Naive thymus-derived CD4-positive, alpha-beta T cell (primary cell): ENCODE measurements at regions not wholly inside any gene's neighbourhood (a gene's known extent, or its start where the extent isn't known, plus 50 kb on each side); places are given as distances from the start of the nearest gene placed in this dataset.

ENCODE experiments used
- ATAC-seq: fragments of 150-1000 bp; cut with Tn5 transposase; 2 replicates; pipeline ENCODE4 v1.10.0; 2021; ENCODE audit warnings: mild to moderate bottlenecking, moderate library complexity
- CTCF ChIA-PET: fragments of 350-600 bp; sonication (Branson Sonifier 250); formaldehyde crosslinking; loops from one replicate; lab custom pipeline; 2021; ENCODE audit warnings: antibody characterized with exemption; lab: Charles Lee
- POLR2A ChIA-PET: fragments of 350-600 bp; sonication (Branson Sonifier 250); formaldehyde crosslinking; loops from one replicate; lab custom pipeline; 2021; ENCODE audit warnings: antibody characterized with exemption, inconsistent platforms; lab: Charles Lee
- DNase-seq, 9 donors: peaks; one replicate each; pipeline versions ENCODE4 v3.0.0 to v3.0.0-alpha.2; 2020 to 2022; ENCODE audit warnings: mixed read lengths in 1 of 9
- H3K27ac ChIP-seq: one replicate; pipeline ENCODE4 v1.7.0; 2013; ENCODE audit warnings: mild to moderate bottlenecking, low read depth, low read length, moderate library complexity
- H3K27me3 ChIP-seq, 2 donors: one replicate each; pipeline ENCODE4 v1.7.0; 2013; ENCODE audit warnings: low read length in 2 of 2, mild to moderate bottlenecking in 2 of 2, moderate library complexity in 2 of 2; ENCODE audit not compliant: control insufficient read depth in 2 of 2, insufficient read depth in 2 of 2
- H3K36me3 ChIP-seq, 3 experiments: 1 replicate in 2 of 3; 2 replicates in 1 of 3; pipeline ENCODE4 v1.7.0; 2013; ENCODE audit warnings: low read length in 3 of 3, mild to moderate bottlenecking in 3 of 3, moderate library complexity in 1 of 3; ENCODE audit not compliant: insufficient read depth in 3 of 3, control insufficient read depth in 2 of 3
- H3K4me1 ChIP-seq, 2 donors: one replicate each; pipeline ENCODE4 v1.7.0; 2013; ENCODE audit warnings: low read length in 2 of 2, mild to moderate bottlenecking in 2 of 2, moderate library complexity in 1 of 2; ENCODE audit not compliant: control insufficient read depth in 2 of 2, insufficient read depth in 2 of 2
- H3K4me3 ChIP-seq: 2 replicates; pipeline ENCODE4 v1.7.0; 2013; ENCODE audit warnings: mild to moderate bottlenecking, low read length
- H3K9me3 ChIP-seq, 3 experiments: 1 replicate in 2 of 3; 2 replicates in 1 of 3; pipeline ENCODE4 v1.7.0; 2013; ENCODE audit warnings: low read length in 3 of 3; ENCODE audit not compliant: control insufficient read depth in 2 of 3
- H3K27ac Mint-ChIP-seq, 9 donors: one replicate each; pipeline ENCODE4 v1.8.0; 2020 to 2022; ENCODE audit warnings: mixed read lengths in 9 of 9, mild to moderate bottlenecking in 8 of 9, moderate library complexity in 5 of 9, inconsistent platforms in 2 of 9
- H3K27me3 Mint-ChIP-seq, 5 donors: one replicate each; pipeline ENCODE4 v1.8.0; 2021 to 2022; ENCODE audit warnings: mixed read lengths in 5 of 5, mild to moderate bottlenecking in 1 of 5
- H3K36me3 Mint-ChIP-seq, 5 donors: one replicate each; pipeline ENCODE4 v1.8.0; 2020 to 2022; ENCODE audit warnings: mixed read lengths in 5 of 5, mild to moderate bottlenecking in 3 of 5, inconsistent platforms in 1 of 5
- H3K4me1 Mint-ChIP-seq, 7 donors: one replicate each; pipeline ENCODE4 v1.8.0; 2020 to 2022; ENCODE audit warnings: mixed read lengths in 7 of 7, mild to moderate bottlenecking in 3 of 7, inconsistent platforms in 1 of 7
- H3K4me3 Mint-ChIP-seq, 10 donors: one replicate each; pipeline ENCODE4 v1.8.0; 2020 to 2022; ENCODE audit warnings: mild to moderate bottlenecking in 10 of 10, mixed read lengths in 10 of 10, moderate library complexity in 6 of 10, inconsistent platforms in 2 of 10
- H3K9me3 Mint-ChIP-seq, 11 donors: one replicate each; pipeline ENCODE4 v1.8.0; 2020 to 2022; ENCODE audit warnings: mixed read lengths in 11 of 11, mild to moderate bottlenecking in 4 of 11, inconsistent platforms in 1 of 11, moderate library complexity in 1 of 11
- intact Hi-C, 2 donors: fragments of 100-400 bp; cut with micrococcal nuclease; formaldehyde crosslinking; loops; one replicate each; pipeline ENCODE4 v1.15.1; 2023

DNA sequence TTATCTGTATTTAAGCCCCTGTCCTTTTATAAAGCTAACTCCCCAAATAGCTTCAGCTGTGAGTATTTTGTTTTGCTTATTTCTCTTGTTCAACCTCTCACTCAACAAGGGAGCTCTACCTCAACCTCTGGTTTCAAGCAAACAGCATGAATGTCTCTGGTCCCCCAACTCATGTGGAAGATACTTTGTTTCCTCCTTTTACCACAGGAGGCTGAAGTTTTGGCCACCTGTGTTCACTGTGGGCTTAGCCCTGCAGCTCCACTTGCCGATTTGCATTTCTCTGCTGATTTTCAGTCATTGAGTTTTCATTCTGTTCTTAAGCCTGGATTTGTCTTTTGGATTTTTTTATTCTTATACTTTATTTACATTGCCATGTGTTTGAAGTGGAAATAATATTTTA lies 613.1 kb downstream of the USP25 start:
- CTCF ChIA-PET: no interaction called here
- no peak overlapping the region for H3K4me3 Mint-ChIP-seq
- no peaks in the 10 kb centered on the region for H3K36me3 Mint-ChIP-seq
- ATAC-seq (no peak), DNase-seq (no peak)
- intact Hi-C loops: no loop called here
- Histone ChIP-seq H3K4me1 (no peaks in the 10 kb centered on the region), H3K27ac (no peak overlapping the region), H3K9me3 (no peaks in the 10 kb centered on the region), H3K36me3 (no peaks in the 10 kb centered on the region), H3K27me3 (no peaks in the 10 kb centered on the region), H3K4me3 (no peak overlapping the region)
- POLR2A ChIA-PET: no interaction called here
- H3K4me1 Mint-ChIP-seq: no peaks in the 10 kb centered on the region
- no peaks in the 10 kb centered on the region for H3K9me3 Mint-ChIP-seq
- no peaks in the 10 kb centered on the region for H3K27me3 Mint-ChIP-seq
- H3K27ac Mint-ChIP-seq: no peak overlapping the region

DNA sequence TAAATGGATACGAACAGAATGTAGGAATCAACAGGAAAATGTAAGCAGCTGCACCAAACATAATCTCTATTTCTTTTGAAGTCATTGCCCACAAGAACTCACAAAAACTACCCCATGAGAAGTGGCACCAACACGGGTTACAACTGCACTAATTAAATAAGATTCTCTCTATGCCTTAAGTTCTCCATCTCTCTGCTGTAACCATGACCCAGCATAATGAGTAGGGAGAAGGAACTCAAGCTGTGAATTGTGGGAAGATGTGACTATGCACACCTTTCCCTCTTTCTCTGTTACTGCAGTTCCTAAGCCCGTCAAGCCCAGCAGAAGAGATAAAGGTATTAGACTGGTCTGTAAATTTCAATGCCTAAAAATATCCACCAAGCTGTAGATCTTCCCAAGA lies 614.0 kb downstream of the USP25 start:
- Mint-ChIP-seq H3K27me3 (no peaks in the 10 kb centered on the region), H3K27ac (no peak overlapping the region), H3K4me3 (no peak overlapping the region), H3K4me1 (no peaks in the 10 kb centered on the region), H3K36me3 (no peaks in the 10 kb centered on the region), H3K9me3 (no peaks in the 10 kb centered on the region)
- Histone ChIP-seq H3K4me1 (no peaks in the 10 kb centered on the region), H3K27ac (no peak overlapping the region), H3K4me3 (no peak overlapping the region), H3K27me3 (no peaks in the 10 kb centered on the region), H3K36me3 (no peaks in the 10 kb centered on the region), H3K9me3 (no peaks in the 10 kb centered on the region)
- ATAC-seq (no peak), DNase-seq (no peak)
- intact Hi-C loops: no loop called here
- ChIA-PET CTCF (no interaction called here), POLR2A (interaction anchor here (0.6 kb wide), 1 partner anchor 148 kb away, joined by 3 read pairs; no protein-coding TSS in a partner anchor)

DNA sequence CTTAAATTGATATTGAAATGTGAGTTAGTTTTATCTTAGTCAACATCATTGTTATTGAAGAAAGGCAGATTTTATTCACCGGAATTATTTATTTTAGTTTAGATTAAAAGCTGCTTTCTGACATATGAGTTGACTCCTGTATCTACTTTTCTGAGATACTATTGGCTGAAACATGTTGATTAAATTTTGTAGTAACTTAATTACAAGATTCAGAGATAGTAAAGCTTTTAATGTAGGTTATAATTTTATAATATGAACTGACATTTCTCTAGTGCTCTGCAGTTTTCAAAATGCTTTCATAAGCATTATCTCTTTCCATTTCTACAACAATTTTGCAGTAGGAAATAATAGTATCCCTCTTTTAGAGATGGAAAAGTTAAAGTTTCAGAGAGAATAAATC lies 616.0 kb downstream of the USP25 start:
- H3K4me3 Mint-ChIP-seq: no peak overlapping the region
- no peaks in the 10 kb centered on the region for H3K9me3 Mint-ChIP-seq
- H3K4me1 ChIP-seq: no peaks in the 10 kb centered on the region
- DNase-seq: no peak
- no peaks in the 10 kb centered on the region for H3K27me3 Mint-ChIP-seq
- intact Hi-C loops: no loop called here
- ChIA-PET POLR2A (no interaction called here), CTCF (no interaction called here)
- H3K36me3 ChIP-seq: no peaks in the 10 kb centered on the region
- no peak for ATAC-seq
- H3K4me3 ChIP-seq: no peak overlapping the region
- H3K27me3 ChIP-seq: no peaks in the 10 kb centered on the region
- H3K36me3 Mint-ChIP-seq: no peaks in the 10 kb centered on the region
- H3K4me1 Mint-ChIP-seq: no peaks in the 10 kb centered on the region
- H3K27ac Mint-ChIP-seq: no peak overlapping the region
- H3K27ac ChIP-seq: no peak overlapping the region
- no peaks in the 10 kb centered on the region for H3K9me3 ChIP-seq

DNA sequence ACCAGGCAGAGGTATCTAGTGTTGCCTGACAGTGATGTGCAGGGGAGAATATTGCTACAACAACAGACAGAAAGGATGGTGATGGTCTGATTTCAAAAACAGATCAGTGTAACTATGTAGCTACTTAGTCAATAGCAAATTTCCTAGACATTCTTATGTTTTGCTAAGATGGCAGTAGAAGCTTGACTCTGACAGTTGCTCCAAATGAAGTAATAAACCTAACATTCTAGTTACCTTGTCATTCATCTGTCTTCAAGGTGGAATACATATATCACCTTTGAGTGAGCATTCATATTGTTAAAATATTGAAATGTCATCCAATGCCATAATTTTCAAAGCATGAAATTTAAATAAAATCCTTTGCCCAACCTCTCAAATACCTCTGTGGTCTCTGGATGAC lies 617.4 kb downstream of the USP25 start:
- H3K9me3 Mint-ChIP-seq: no peaks in the 10 kb centered on the region
- no peaks in the 10 kb centered on the region for H3K36me3 Mint-ChIP-seq
- no peaks in the 10 kb centered on the region for H3K27me3 Mint-ChIP-seq
- Histone ChIP-seq H3K9me3 (no peaks in the 10 kb centered on the region), H3K4me1 (no peaks in the 10 kb centered on the region), H3K4me3 (no peak overlapping the region), H3K36me3 (no peaks in the 10 kb centered on the region), H3K27ac (no peak overlapping the region), H3K27me3 (no peaks in the 10 kb centered on the region)
- DNase-seq (no peak), ATAC-seq (no peak)
- ChIA-PET CTCF (no interaction called here), POLR2A (no interaction called here)
- no peaks in the 10 kb centered on the region for H3K4me1 Mint-ChIP-seq
- no peak overlapping the region for H3K27ac Mint-ChIP-seq
- H3K4me3 Mint-ChIP-seq: no peak overlapping the region
- intact Hi-C loops: no loop called here

DNA sequence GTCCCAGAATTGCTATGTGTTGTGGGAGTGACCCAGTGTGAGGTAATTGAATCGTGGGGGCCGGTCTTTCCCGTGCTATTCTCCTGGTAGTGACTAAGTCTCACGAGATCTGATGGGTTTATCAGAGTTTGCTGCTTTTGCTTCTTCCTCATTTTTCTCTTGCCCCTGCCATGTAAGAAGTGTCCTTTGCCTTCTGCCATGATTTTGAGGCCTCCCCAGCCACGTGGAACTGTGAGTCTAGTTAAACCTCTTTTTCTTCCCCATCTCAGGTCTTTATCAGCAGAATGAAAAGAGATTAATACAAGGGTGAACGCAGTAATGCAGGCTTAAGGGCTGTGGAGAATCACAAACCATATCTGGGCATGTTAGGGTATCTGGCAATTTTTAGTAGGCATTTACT lies 624.0 kb downstream of the USP25 start:
- no peak overlapping the region for H3K27ac Mint-ChIP-seq
- CTCF ChIA-PET: no interaction called here
- DNase-seq: no peak
- Histone ChIP-seq H3K36me3 (no peaks in the 10 kb centered on the region), H3K27ac (no peak overlapping the region), H3K4me1 (no peaks in the 10 kb centered on the region), H3K4me3 (no peak overlapping the region), H3K27me3 (no peaks in the 10 kb centered on the region), H3K9me3 (no peaks in the 10 kb centered on the region)
- peaks cover 0 to 6% (median 0%) of the 10 kb centered on the region in 11 donors for H3K9me3 Mint-ChIP-seq
- no peaks in the 10 kb centered on the region for H3K36me3 Mint-ChIP-seq
- POLR2A ChIA-PET: no interaction called here
- H3K4me3 Mint-ChIP-seq: no peak overlapping the region
- ATAC-seq: no peak
- intact Hi-C loops: no loop called here
- H3K4me1 Mint-ChIP-seq: no peaks in the 10 kb centered on the region
- H3K27me3 Mint-ChIP-seq: peaks cover 0 to 4% (median 0%) of the 10 kb centered on the region in 5 donors

DNA sequence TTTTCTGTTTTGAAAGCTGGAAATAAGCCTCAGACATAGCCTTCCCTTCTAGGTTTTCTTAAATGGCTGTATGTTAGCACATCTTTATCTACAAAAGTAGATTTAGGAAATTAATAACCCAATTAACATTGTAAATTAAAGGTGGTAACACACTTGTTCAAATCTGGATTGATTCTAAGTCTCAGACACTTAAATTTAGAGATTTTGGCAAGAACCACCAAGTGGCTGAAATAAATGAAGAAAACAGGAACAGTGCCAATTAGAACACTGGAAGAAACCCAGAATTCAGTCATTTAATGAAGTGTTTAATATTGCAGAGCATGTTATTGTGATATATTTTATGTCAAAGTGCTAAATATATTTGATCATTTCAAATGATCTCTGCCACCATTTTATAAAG lies 628.2 kb downstream of the USP25 start:
- Histone ChIP-seq H3K27me3 (no peaks in the 10 kb centered on the region), H3K4me3 (no peak overlapping the region), H3K9me3 (peaks cover 0 to 5% (median 0%) of the 10 kb centered on the region in 3 experiments), H3K4me1 (no peaks in the 10 kb centered on the region), H3K36me3 (no peaks in the 10 kb centered on the region), H3K27ac (no peak overlapping the region)
- no peak overlapping the region for H3K4me3 Mint-ChIP-seq
- no peaks in the 10 kb centered on the region for H3K36me3 Mint-ChIP-seq
- H3K27ac Mint-ChIP-seq: no peak overlapping the region
- ATAC-seq (no peak), DNase-seq (no peak)
- H3K27me3 Mint-ChIP-seq: no peaks in the 10 kb centered on the region
- intact Hi-C loops: no loop called here
- H3K9me3 Mint-ChIP-seq: peaks cover 0 to 8% (median 2%) of the 10 kb centered on the region in 11 donors
- H3K4me1 Mint-ChIP-seq: no peaks in the 10 kb centered on the region
- CTCF ChIA-PET: interaction anchor here (0.6 kb wide), 1 partner anchor 323 kb away, joined by 3 read pairs; no protein-coding TSS in a partner anchor
- POLR2A ChIA-PET: no interaction called here

DNA sequence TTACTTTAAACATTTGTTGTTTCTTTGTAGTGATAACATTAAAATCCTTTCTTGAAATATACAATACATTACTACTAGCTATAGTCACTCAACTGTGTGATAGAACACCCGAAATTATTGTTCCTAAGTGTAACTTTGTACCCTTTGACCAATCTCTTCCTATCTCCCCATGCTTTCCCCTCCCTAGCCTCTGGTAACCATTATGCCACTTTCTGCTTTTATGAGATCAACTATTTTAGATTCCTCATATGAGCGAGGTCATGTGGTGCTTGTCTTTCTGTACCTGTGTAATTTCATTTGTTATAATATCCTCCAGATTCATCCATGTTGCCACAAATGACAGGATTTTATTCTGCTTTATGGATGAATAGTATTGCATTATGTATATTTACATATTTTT lies 629.0 kb downstream of the USP25 start:
- Mint-ChIP-seq H3K27me3 (no peaks in the 10 kb centered on the region), H3K4me1 (no peaks in the 10 kb centered on the region), H3K36me3 (no peaks in the 10 kb centered on the region), H3K4me3 (no peak overlapping the region), H3K27ac (no peak overlapping the region), H3K9me3 (peaks cover 0 to 8% (median 2%) of the 10 kb centered on the region in 11 donors)
- no peak overlapping the region for H3K27ac ChIP-seq
- no peaks in the 10 kb centered on the region for H3K27me3 ChIP-seq
- no peak overlapping the region for H3K4me3 ChIP-seq
- DNase-seq (no peak), ATAC-seq (no peak)
- H3K9me3 ChIP-seq: peaks cover 0 to 5% (median 0%) of the 10 kb centered on the region in 3 experiments
- ChIA-PET CTCF (no interaction called here), POLR2A (no interaction called here)
- no peaks in the 10 kb centered on the region for H3K4me1 ChIP-seq
- H3K36me3 ChIP-seq: no peaks in the 10 kb centered on the region
- intact Hi-C loops: no loop called here
